GM21619 (cell line): ENCODE measurements at regions not wholly inside any gene's neighbourhood (a gene's known extent, or its start where the extent isn't known, plus 50 kb on each side); places are given as distances from the start of the nearest gene placed in this dataset.

ENCODE experiments used
- ATAC-seq: cut with Tn5 transposase; IDR thresholded peaks from one replicate; pipeline ENCODE4 v1.9.1; 2021; ENCODE audit not compliant: unreplicated experiment

GRCh38 chr7:13179775-13180523 lies 492.5 kb downstream of the ARL4A start:
- no peak for ATAC-seq

- no peak for ATAC-seq
Observed at GRCh38 chr7:13181216-13181615, 493.8 kb downstream of the ARL4A start.

GRCh38 chr7:13185139-13185538 lies 497.7 kb downstream of the ARL4A start:
- no peak for ATAC-seq

- ATAC-seq = no peak
Observed at GRCh38 chr7:13188236-13188805, 500.9 kb downstream of the ARL4A start.

GRCh38 chr7:13188922-13189321 lies 501.5 kb downstream of the ARL4A start:
- ATAC-seq = no peak

GRCh38 chr7:13189668-13190067 lies 502.2 kb downstream of the ARL4A start:
- ATAC-seq = no peak

- no peak for ATAC-seq
Observed at GRCh38 chr7:13197501-13197900, 510.1 kb downstream of the ARL4A start.

- no peak for ATAC-seq
Observed at GRCh38 chr7:13198036-13198435, 510.6 kb downstream of the ARL4A start.

GRCh38 chr7:13198727-13199126 lies 511.3 kb downstream of the ARL4A start:
- ATAC-seq = no peak

- ATAC-seq = no peak
Observed at GRCh38 chr7:13201628-13202027, 514.2 kb downstream of the ARL4A start.

GRCh38 chr7:13217768-13218167 lies 530.3 kb downstream of the ARL4A start:
- no peak for ATAC-seq

- no peak for ATAC-seq
Observed at GRCh38 chr7:13225068-13225467, 537.6 kb downstream of the ARL4A start.

GRCh38 chr7:13226385-13226784 lies 539.0 kb downstream of the ARL4A start:
- no peak for ATAC-seq

- ATAC-seq = no peak
Observed at GRCh38 chr7:13231216-13231615, 543.8 kb downstream of the ARL4A start.

- no peak for ATAC-seq
Observed at GRCh38 chr7:13235436-13235835, 548.0 kb downstream of the ARL4A start.

- ATAC-seq = no peak
Observed at GRCh38 chr7:13236026-13236425, 548.6 kb downstream of the ARL4A start.

- ATAC-seq = no peak
Observed at GRCh38 chr7:13240349-13240748, 552.9 kb downstream of the ARL4A start.

- no peak for ATAC-seq
Observed at GRCh38 chr7:13241416-13241815, 554.0 kb downstream of the ARL4A start.

- no peak for ATAC-seq
Observed at GRCh38 chr7:13257661-13258060, 570.2 kb downstream of the ARL4A start.

GRCh38 chr7:13258386-13258785 lies 571.0 kb downstream of the ARL4A start:
- ATAC-seq = no peak

GRCh38 chr7:13259930-13260329 lies 572.5 kb downstream of the ARL4A start:
- ATAC-seq = no peak

- ATAC-seq = no peak
Observed at GRCh38 chr7:13262929-13263530, 575.6 kb downstream of the ARL4A start.
